Omental fat pad (tissue), 3 donors: ENCODE measurements at regions not wholly inside any gene's neighbourhood (a gene's known extent, or its start where the extent isn't known, plus 50 kb on each side); places are given as distances from the start of the nearest gene placed in this dataset.
A peak's percentile ranks its signal among the peaks of the same experiment; 100 is the strongest.

Experiments used
- ATAC-seq: fragments of 150-250 bp; one replicate; pipeline ENCODE4 v1.9.1; 2016; ENCODE audit warnings: mild to moderate bottlenecking, moderate library complexity; ENCODE audit not compliant: low FRiP score
- DNase-seq: peaks from one replicate; pipeline ENCODE4 v3.0.0-alpha.2; 2019; ENCODE audit warnings: low spot score
- CTCF ChIP-seq, 3 donors: fragments of 450-650 bp; IDR thresholded peaks; one replicate each; pipeline ENCODE4 v1.5.1; 2016 to 2017; ENCODE audit warnings: antibody characterized with exemption in 3 of 3, mild to moderate bottlenecking in 3 of 3, moderate library complexity in 2 of 3

GRCh38 chr21:38556390-38556789 lies 58.1 kb upstream of the ERG start:
- ATAC-seq (no peak), DNase-seq (no peak)
- TF ChIP-seq CTCF (IDR thresholded peaks at IDR 0.05) = no peak

- DNase-seq (no peak), ATAC-seq (no peak)
- no peak for TF ChIP-seq CTCF (IDR thresholded peaks at IDR 0.05)
Observed at GRCh38 chr21:38561205-38561604, 62.9 kb upstream of the ERG start.

- ATAC-seq (no peak), DNase-seq (no peak)
- TF ChIP-seq CTCF (IDR thresholded peaks at IDR 0.05) = no peak
Observed at GRCh38 chr21:38561613-38562581, 63.6 kb upstream of the ERG start.

- TF ChIP-seq CTCF (IDR thresholded peaks at IDR 0.05) = no peak
- DNase-seq = no peak
Observed at GRCh38 chr21:38567335-38567969, 69.2 kb upstream of the ERG start.

GRCh38 chr21:38567970-38568360 lies 69.7 kb upstream of the ERG start:
- no peak for TF ChIP-seq CTCF (IDR thresholded peaks at IDR 0.05)
- ATAC-seq = no peak
- no peak for DNase-seq

More at GRCh38 chr21:38567335-38567969, 69.2 kb upstream of the ERG start:
- peak; percentile 73 for ATAC-seq

GRCh38 chr21:38569733-38570132 lies 71.5 kb upstream of the ERG start:
- TF ChIP-seq CTCF (IDR thresholded peaks at IDR 0.05) = no peak
- ATAC-seq (no peak), DNase-seq (no peak)
